Activated CD8-positive, alpha-beta memory T cell treated with anti-CD3 and anti-CD28 coated beads for 4 hours (primary cell): ENCODE measurements at regions not wholly inside any gene's neighbourhood (a gene's known extent, or its start where the extent isn't known, plus 50 kb on each side); places are given as distances from the start of the nearest gene placed in this dataset.

Source experiments
- DNase-seq, 2 donors: peaks; one replicate each; pipeline ENCODE4 v3.0.0-alpha.2; 2020; ENCODE audit warnings: low read depth in 2 of 2

DNA sequence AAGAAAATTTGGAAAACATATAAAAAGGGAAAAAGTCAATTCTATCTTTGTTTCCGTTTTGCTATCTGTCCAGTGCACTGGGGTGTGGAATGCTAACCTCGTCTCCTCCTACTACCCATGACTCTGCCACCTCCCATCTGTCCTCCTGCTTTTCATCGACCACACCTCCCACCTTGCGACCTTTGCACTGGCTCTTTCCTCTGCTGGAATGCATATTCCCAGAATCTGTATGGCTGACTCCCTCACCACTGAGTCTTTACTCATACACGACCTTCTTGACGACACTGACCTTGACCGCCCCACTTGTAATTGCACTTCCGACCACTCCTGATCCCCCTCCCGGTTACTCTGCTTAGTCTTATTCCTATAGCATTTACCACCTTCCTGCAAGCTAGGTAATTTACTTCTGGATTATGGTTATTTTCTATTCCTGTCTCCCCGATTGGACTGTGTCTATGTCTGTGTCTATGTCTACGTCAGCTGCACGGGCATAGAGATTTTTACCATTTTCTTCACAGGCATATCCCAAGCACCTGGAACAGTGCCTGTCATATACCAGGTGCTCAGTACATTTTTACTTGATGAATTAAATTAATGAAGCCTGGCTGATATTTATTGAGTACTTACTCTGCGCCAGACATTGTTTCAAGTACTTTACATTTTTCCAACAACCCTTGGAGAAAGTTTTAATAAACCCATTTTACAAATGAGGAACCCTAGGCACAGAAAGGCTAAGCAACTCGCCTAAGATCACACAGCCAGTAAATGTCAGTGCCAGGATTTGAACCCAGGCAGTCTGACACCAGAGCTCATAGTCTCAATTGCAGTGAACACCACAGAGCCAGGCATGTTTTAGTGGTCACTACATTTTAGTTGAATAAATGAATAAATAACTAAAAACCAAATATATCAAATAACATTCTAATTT lies 54.0 kb upstream of the SLC22A11 start:
- no peak for DNase-seq

DNA sequence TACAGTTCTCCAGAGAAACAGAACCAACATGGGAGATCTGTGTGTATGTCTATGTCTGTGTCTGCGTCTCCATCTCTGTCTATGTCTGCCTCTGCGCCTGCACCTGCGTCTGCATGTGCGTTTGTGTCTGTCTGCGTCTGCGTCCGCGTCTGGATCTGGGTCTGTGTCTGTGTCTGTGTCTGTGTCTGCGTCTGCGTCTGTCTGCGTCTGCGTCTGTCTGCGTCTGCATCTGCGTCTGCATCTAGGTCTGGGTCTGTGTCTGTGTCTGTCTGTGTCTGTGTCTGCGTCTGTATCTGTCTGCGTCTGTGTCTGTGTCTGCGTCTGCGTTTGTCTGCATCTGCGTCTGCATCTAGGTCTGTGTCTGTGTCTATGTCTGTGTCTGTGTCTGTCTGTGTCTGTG lies 53.1 kb upstream of the SLC22A11 start:
- DNase-seq = no peak

DNA sequence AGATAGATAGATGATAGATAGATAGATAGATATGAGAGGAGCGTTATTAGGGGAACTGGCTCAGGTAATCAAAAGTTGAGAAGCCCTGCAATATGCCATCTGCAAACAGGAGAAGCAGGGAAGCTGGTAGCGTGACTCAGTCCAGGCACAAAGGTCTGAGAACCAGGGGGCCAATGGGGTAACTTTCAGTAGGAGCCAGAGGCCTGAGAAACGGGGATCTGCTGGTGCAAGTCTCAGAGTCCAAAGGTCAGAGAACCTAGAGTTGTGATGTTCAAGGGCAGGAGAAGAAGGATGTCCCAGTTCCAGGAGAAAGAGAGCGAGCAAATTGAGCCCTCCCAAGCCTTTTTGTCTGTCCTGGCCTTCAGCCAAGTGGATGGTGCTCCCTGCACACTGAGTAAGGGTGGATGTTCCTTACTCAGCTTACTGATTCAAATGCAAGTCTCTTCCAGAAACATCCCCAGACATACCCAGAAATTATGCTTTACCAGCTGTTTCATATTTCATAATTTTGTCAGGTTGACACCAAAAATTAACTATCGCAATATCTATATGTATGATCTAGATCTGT lies 52.5 kb upstream of the SLC22A11 start:
- DNase-seq = no peak

DNA sequence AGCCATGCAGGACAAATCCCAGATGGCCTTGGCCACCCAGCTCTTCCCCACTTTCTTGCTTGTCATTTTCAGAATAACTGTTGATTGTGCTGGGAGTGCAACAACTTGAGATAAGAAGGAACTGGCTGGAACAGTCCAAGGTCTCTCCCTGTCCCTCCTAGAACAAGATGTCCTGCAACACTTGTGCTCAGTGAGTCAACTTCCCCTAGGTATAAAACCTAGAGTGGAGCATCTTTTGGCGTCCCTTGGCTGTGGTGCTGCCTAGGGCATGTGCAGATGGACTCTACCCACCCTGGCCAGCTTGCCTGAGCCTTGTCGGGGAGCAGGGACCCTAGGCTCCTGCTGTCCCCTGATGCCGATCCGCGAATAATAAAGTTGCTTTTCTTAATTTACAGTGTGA lies 50.7 kb upstream of the SLC22A11 start:
- no peak for DNase-seq
